Skeletal muscle tissue (tissue), 3 donors: ENCODE measurements at regions not wholly inside any gene's neighbourhood (a gene's known extent, or its start where the extent isn't known, plus 50 kb on each side); places are given as distances from the start of the nearest gene placed in this dataset.

Experiments used
- H3K27ac ChIP-seq: one replicate; pipeline ENCODE4 v1.7.0; 2013; ENCODE audit warnings: mild to moderate bottlenecking, low read depth, low read length, inconsistent platforms
- H3K27me3 ChIP-seq, 3 donors: one replicate each; pipeline ENCODE4 v1.7.0; 2013; ENCODE audit warnings: low read length in 3 of 3; ENCODE audit not compliant: control insufficient read depth in 3 of 3, insufficient read depth in 3 of 3
- H3K36me3 ChIP-seq, 3 donors: one replicate each; pipeline ENCODE4 v1.7.0; 2013; ENCODE audit warnings: low read length in 3 of 3; ENCODE audit not compliant: control insufficient read depth in 3 of 3, insufficient read depth in 3 of 3
- H3K4me1 ChIP-seq, 3 donors: one replicate each; pipeline ENCODE4 v1.7.0; 2013; ENCODE audit warnings: low read length in 3 of 3, mild to moderate bottlenecking in 3 of 3; ENCODE audit not compliant: control insufficient read depth in 3 of 3, insufficient read depth in 3 of 3
- H3K4me3 ChIP-seq, 3 donors: one replicate each; pipeline ENCODE4 v1.7.0; 2013; ENCODE audit warnings: low read length in 3 of 3
- H3K9ac ChIP-seq, 3 donors: one replicate each; pipeline ENCODE4 v1.7.0; 2013; ENCODE audit warnings: low read length in 3 of 3, mild to moderate bottlenecking in 3 of 3, moderate library complexity in 2 of 3, low read depth in 1 of 3
- H3K9me3 ChIP-seq, 3 donors: one replicate each; pipeline ENCODE4 v1.7.0; 2013; ENCODE audit warnings: low read length in 3 of 3; ENCODE audit not compliant: control insufficient read depth in 3 of 3
- donor health status: Osteomylitis.

- Histone ChIP-seq H3K27ac (no peak overlapping the region), H3K9ac (no peak overlapping the region), H3K4me1 (no peaks in the 10 kb centered on the region), H3K27me3 (no peaks in the 10 kb centered on the region), H3K36me3 (no peaks in the 10 kb centered on the region), H3K4me3 (no peak overlapping the region), H3K9me3 (no peaks in the 10 kb centered on the region)
These were observed 115.7 kb upstream of the KLF3 start for GRCh38 chr4:38548256-38548655.

GRCh38 chr4:38559374-38559773 lies 104.6 kb upstream of the KLF3 start:
- Histone ChIP-seq H3K9me3 (no peaks in the 10 kb centered on the region), H3K4me3 (no peak overlapping the region), H3K36me3 (no peaks in the 10 kb centered on the region), H3K27me3 (no peaks in the 10 kb centered on the region), H3K4me1 (peaks cover 0 to 4% (median 2%) of the 10 kb centered on the region in 3 donors), H3K27ac (no peak overlapping the region), H3K9ac (no peak overlapping the region)

GRCh38 chr4:38560340-38560739 lies 103.7 kb upstream of the KLF3 start:
- H3K9ac ChIP-seq, result no peak overlapping the region
- no peak overlapping the region for H3K27ac ChIP-seq
- no peaks in the 10 kb centered on the region for H3K36me3 ChIP-seq
- no peak overlapping the region for H3K4me3 ChIP-seq
- no peaks in the 10 kb centered on the region for H3K27me3 ChIP-seq
- H3K4me1 ChIP-seq, result peaks cover 0 to 7% (median 2%) of the 10 kb centered on the region in 3 donors
- H3K9me3 ChIP-seq, result no peaks in the 10 kb centered on the region

GRCh38 chr4:38560768-38561558 lies 103.0 kb upstream of the KLF3 start:
- H3K27ac ChIP-seq, result no peak overlapping the region

GRCh38 chr4:38562751-38563198 lies 101.2 kb upstream of the KLF3 start:
- H3K4me1 ChIP-seq, result peaks cover 0 to 8% (median 2%) of the 10 kb centered on the region in 3 donors
- H3K36me3 ChIP-seq, result no peaks in the 10 kb centered on the region

More at GRCh38 chr4:38560768-38561558, 103.0 kb upstream of the KLF3 start:
- H3K9ac ChIP-seq, result no peak overlapping the region
- H3K36me3 ChIP-seq, result no peaks in the 10 kb centered on the region
- H3K9me3 ChIP-seq, result no peaks in the 10 kb centered on the region
- no peaks in the 10 kb centered on the region for H3K27me3 ChIP-seq
- no peak overlapping the region for H3K4me3 ChIP-seq
- H3K4me1 ChIP-seq, result peaks cover 0 to 8% (median 2%) of the 10 kb centered on the region in 3 donors

GRCh38 chr4:38563707-38564495 lies 100.1 kb upstream of the KLF3 start:
- Histone ChIP-seq H3K27me3 (no peaks in the 10 kb centered on the region), H3K9me3 (no peaks in the 10 kb centered on the region), H3K27ac (no peak overlapping the region), H3K4me1 (peaks cover 0 to 8% (median 2%) of the 10 kb centered on the region in 3 donors), H3K9ac (no peak overlapping the region), H3K4me3 (no peak overlapping the region), H3K36me3 (no peaks in the 10 kb centered on the region)

More at GRCh38 chr4:38562751-38563198, 101.2 kb upstream of the KLF3 start:
- Histone ChIP-seq H3K9ac (no peak overlapping the region), H3K9me3 (no peaks in the 10 kb centered on the region), H3K27me3 (no peaks in the 10 kb centered on the region), H3K27ac (no peak overlapping the region), H3K4me3 (no peak overlapping the region)

GRCh38 chr4:38565271-38566199 lies 98.5 kb upstream of the KLF3 start:
- Histone ChIP-seq H3K27me3 (no peaks in the 10 kb centered on the region), H3K36me3 (no peaks in the 10 kb centered on the region), H3K4me1 (peaks cover 0 to 8% (median 2%) of the 10 kb centered on the region in 3 donors), H3K4me3 (no peak overlapping the region), H3K27ac (no peak overlapping the region), H3K9ac (no peak overlapping the region), H3K9me3 (no peaks in the 10 kb centered on the region)

GRCh38 chr4:38566806-38567398 lies 97.1 kb upstream of the KLF3 start:
- Histone ChIP-seq H3K4me3 (no peak overlapping the region), H3K9me3 (no peaks in the 10 kb centered on the region), H3K27ac (no peak overlapping the region), H3K27me3 (no peaks in the 10 kb centered on the region), H3K9ac (no peak overlapping the region), H3K36me3 (no peaks in the 10 kb centered on the region), H3K4me1 (peaks cover 0 to 8% (median 2%) of the 10 kb centered on the region in 3 donors)

GRCh38 chr4:38567457-38567856 lies 96.5 kb upstream of the KLF3 start:
- no peaks in the 10 kb centered on the region for H3K27me3 ChIP-seq
- peaks cover 0 to 8% (median 0%) of the 10 kb centered on the region in 3 donors for H3K4me1 ChIP-seq
- H3K9ac ChIP-seq, result no peak overlapping the region
- no peaks in the 10 kb centered on the region for H3K9me3 ChIP-seq
- H3K4me3 ChIP-seq, result no peak overlapping the region
- no peak overlapping the region for H3K27ac ChIP-seq
- no peaks in the 10 kb centered on the region for H3K36me3 ChIP-seq
